CD4-positive, alpha-beta T cell treated with Interleukin-15 for 4 hours (primary cell): ENCODE measurements at regions not wholly inside any gene's neighbourhood (a gene's known extent, or its start where the extent isn't known, plus 50 kb on each side); places are given as distances from the start of the nearest gene placed in this dataset.
"Not testable (repeated sequence)": the region's sequence is repeated elsewhere in the genome, so short reads cannot be mapped to it uniquely, and the experiment has no call there.

Experiments
- DNase-seq: peaks from one replicate; pipeline ENCODE4 v3.0.0-alpha.2; 2020; ENCODE audit warnings: low spot score

DNA sequence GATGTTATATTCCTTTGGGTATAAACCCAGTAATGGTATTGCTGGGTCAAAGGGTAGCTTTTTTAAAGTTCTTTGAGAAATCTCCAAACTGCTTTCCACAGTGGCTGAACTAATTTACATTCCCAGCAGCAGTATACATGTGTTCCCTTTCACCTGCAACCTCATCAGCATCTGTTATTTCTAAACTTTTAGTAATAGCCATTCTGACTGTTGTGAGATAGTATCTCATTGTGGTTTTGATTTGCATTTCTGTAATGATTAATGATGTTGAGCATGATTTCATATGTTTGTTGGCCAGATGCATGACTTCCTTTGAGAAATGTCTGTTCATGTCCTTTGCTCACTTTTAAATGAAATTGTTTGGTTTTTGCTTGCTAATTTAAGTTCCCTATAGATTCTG is 553.1 kb downstream of the SLCO4C1 start:
- not testable (repeated sequence) for DNase-seq

DNA sequence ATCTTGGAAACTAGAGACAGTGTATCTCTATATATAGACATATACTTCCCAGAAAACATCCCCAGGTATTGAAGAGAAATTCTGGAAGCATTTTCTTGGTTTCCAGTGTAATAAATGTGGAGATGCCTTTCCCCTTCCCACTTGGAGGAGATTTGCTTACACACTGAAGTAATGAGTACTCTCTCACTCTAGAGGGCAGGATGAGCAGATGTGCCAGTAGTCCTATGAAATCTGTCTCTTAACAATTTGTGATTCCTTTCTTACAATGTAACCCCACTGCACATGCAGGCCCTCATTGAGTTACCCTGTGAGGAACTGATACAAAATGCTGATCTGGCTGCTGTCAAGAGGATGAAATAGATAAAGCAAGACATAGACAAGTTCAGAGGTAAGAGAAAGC is 567.2 kb downstream of the SLCO4C1 start:
- no peak for DNase-seq

DNA sequence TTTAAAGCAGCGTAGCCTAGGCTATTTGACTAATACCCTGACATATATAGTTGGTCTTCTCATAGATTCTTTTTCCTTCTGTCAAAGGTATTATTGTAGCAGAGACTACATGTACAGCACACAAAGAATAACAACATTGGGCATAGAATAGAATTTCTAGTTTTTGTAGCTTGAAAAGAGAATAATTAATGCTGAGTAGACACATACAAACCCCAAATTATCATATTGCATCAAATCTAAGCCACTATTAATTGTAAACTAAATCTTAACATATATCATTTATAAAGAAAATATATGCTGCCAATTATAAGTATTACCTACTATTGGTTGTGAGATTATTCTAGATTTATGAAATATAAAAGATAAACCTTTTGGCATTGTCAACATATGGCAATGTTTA is 574.5 kb downstream of the SLCO4C1 start:
- DNase-seq = no peak

DNA sequence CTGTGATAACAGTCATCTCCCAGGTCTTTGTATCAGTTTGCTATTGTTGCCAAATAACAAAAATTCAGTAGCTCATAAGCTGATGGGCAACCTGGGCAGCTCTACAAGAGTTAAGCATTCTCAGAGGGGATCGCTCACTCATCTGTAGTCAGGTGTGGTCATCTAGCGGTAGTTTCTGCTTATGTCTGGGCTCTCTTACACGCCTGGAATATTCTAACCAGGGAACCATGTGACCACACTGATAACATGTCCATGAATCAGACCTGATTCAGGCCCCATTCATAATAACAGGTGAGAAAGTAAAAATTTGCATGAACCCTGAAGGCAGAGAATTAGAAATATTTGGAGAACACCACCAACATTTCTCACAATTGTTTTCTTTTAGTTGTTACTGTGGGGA is 576.1 kb downstream of the SLCO4C1 start:
- DNase-seq = no peak

DNA sequence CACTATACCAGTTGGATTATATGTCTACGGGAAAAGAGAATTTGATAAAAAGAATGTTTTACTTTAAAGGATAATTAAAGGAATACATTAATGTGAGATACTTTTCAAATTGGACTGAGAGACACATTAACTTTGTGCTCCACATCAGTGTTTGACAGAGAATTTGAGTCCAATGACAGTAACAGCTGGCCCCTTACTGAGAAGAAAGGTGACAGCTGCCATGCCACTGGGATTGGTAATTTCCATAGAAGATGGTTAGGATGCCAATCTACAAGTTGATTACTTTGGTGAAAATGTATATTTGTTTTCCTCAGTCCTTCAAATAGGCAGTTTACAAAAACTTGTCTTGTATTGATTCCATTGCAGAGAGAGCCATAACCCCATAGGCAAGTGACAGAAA is 578.4 kb downstream of the SLCO4C1 start:
- no peak for DNase-seq

DNA sequence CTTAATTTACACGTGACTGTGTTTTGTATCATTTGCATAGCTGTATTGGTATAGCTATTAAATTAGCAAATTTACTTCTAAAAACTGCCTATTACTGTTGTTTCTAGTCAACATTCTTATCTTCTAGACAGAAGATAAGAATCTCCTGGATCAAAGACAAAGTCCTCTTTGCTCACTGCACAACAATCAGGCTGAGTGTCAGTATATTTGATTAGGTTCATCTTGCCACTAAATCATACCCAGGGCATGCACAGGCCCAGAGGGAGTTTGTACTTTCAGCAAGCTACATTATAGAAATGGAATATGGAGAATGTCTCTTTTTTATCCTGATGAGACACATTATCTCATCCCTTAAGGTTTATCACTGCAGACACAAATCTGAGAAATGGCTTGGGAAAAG is 579.1 kb downstream of the SLCO4C1 start:
- no peak for DNase-seq

DNA sequence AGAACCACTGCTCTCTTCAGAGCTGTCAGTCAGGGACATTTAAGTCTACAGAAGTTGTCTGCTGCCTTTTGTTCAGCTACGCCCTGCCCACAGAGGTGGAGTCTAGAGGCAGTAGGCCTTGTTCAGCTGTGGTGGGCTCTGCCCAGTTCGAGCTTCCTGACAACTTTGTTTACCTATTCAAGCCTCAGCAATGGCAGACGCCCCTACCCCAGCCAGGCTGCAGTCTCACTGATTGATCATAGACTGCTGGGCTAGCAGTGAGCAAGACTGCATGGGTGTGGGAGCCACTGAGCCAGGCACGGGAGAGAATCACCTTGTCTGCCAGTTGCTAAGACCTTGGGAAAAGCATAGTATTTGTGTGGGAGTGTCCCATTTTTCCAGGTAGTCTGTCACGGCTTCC is 580.3 kb downstream of the SLCO4C1 start:
- not testable (repeated sequence) for DNase-seq

DNA sequence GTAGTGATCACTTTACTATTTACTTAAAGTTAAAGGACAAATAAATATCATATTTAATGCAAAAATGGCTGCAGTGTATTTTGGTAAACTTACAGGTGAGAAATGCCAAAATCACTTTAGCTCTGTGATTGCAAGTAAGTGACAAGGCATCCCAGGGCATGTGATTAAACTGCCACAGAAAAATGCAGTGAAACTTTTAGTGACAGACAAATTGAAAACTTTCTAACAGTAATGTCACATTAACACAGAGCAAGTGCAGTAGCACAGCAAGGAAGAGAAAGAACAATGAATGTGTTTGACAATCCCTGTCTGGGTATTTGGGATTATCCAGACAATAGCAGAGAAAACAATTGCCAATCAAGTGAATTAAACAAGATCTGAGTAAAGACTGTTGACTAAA is 606.8 kb downstream of the SLCO4C1 start:
- DNase-seq = no peak

DNA sequence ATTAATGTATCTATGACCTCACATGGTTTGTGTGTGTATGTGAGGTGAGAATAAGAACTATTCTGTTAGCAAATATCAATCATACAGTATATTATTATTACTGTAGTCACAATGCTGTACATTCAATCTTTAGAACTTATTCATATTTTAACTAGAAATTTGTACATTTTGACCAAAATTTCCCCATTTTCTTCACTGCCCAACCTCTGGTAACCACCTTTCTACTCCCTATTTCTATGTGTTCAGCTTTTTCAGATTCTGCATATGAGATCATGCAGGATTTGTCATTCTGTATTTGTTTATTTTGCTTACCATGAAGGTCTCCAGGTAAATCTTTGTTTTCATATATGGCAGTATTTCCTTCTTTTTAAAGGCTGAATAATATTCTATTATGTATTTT is 607.9 kb downstream of the SLCO4C1 start:
- DNase-seq = no peak

DNA sequence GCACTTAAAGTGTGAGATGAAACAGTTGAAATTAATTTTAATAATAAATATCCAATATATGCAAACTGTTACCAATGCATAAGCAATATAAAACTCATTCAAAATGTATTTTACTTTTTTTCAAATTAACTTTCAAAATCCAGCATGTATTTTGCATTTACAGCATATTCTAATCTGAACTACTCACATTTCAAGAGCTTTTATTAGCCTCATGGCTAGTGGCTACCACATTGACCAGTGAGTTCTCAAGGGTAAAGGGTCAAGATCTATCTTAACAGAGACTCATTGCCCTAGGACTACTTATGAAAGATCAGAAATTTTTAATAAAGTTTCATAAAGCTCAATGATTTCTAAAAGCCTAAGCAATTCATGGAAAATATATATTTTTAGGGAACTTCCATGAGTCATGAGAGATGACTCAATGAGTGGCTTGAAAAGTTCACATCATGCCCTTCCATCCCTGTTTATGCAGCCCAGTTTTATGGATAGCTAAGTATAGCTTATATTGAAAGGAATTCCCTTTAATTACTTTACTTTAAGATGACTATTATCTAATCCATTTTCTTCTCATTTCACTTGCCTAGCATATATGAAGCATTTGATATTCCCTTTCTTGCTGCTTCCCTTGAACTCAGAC is 608.6 kb downstream of the SLCO4C1 start:
- DNase-seq = no peak

DNA sequence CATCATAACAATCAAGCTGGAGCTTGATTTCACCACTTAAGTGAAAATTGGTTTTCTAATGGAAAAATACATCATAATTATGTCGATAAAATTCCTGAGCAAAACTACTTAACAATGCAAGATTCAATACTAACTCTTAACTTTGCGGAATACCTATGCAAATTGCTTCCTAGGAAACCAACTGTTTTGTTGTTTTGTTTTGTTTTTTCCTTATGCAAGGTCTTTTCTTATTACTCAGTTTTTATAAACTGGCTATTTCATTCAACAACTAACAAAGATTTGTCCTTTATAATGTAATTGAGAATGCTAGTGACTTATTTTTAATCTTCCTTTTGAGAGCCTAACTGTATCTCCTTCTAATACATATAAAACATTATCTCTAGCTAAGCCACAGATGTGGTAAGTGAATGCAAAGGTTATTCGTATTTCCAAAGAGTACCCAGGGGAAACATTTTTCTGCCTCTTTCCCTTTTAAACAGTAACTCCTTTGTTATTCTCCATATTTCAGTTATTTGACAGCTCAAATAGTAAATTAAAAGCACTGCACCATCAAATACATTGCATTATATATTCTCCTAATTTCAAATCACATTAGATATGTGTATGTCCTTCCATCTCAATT is 609.4 kb downstream of the SLCO4C1 start:
- no peak for DNase-seq

DNA sequence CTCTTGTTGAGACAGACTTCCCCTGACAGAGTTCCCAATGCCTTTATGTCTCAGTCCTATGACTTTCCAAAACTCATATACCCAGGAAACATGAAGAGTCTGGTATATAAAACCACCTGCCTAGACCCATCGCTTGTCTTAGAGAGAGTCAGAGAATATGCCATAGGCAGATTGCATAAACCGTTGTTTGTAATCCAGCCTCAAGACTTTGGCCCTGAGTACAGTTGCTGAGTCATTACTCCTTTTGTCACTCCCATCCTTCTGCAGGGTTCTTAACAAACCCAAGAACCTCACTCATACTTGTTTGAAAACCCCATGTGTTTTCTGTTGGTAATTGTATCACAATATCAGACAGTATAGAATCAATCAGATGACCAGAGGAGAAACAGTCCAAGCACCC is 616.3 kb downstream of the SLCO4C1 start:
- DNase-seq = no peak

DNA sequence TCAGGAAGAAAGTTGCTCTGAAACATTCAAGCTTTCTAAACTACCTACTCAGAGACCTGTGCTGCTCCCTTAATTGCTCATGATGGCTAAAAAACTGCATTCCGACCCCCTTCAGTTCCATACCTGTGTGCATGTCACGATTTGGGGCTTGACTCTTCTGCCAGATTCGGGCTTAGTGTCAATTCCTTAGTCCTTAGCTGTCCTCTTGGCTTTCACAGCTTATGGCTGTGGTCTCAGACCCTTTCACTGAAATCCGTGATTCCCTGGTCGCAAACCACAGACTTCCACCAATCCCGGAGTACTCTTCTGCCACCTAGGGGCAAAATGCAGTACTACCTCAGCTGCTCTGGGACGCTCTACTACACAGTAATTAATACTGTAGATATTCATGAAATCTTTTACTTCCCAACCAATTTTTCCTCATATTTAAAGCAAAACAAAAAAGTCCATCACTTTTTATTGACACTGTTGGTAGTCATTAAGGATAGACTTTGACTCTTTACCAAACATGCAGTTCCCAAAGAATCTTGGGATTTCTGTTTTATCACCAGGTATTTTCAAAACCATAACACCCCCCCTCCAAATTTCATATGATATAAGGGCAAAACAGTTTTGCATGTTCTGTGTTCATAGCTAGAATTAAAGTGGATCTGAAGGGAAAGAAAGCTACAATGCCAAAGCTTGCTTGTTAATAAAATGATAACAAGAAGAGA is 617.4 kb downstream of the SLCO4C1 start:
- peak; percentile 35 for DNase-seq

DNA sequence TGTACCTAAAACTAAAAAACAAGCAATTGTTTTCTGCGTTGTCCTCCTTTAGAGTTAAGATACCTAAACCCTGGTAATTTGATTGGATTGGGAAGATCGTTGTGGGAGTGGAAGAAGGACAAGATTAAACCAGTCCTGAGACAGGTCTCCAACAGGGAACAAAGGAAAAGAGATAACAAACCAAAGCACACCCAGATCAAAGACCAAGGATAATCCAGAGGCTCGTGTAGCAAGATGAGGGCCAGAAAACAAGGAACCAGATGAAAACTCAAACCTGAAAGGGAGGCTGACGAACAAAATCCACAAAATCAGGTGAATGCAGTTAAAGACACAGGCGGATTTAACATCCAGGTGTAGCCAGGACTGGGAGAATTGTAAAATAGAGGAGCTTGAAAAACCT is 618.1 kb downstream of the SLCO4C1 start:
- DNase-seq = no peak

DNA sequence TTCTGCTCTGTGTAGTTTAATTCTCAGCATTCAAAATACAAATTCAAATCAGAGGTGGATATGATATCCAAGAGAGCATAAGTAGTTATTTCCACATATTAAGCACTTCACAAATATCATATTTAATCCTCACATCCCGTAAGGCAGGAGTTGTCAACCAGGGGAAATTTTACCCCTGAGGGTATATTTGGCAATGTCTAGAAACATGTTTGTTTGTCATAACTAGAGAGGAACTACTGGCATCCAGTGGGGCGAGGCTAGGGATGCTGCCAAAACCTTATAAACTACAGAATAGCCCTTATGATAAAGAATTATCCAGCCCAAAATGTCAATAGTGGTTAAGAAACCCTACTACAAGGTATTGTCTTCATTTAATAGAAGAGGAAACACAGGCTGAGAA is 619.4 kb downstream of the SLCO4C1 start:
- no peak for DNase-seq

DNA sequence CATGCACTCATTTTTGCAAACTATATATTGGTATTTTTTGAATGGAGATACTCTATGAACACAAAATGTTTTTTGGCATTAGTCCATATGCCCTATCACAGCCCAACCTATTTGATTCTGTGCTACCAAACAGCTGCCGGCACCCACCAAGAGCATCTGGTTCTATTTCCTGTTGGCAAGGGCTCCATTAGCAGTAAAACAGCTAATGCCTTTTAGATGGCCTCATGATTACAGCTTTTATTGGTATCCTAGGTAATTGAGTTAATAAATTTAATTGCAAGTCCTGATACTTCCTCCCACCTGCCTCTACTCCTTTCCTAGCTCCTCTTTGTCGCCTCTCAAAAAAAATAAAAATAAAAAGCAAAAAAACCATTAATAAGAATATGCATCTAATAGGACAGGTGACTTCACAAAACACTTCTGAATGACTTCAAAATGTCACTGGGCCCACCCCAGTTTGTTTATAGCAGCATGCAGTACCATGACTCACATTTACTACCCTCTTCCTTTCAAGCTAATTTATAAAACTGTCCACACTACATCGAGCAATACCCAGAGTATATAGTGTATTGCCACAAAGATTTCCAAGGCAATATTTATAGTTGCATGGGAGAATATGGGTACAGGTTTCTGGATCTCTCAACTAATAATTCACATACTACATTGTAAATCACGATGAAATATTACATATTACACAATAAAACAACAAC is 620.4 kb downstream of the SLCO4C1 start:
- DNase-seq = no peak

DNA sequence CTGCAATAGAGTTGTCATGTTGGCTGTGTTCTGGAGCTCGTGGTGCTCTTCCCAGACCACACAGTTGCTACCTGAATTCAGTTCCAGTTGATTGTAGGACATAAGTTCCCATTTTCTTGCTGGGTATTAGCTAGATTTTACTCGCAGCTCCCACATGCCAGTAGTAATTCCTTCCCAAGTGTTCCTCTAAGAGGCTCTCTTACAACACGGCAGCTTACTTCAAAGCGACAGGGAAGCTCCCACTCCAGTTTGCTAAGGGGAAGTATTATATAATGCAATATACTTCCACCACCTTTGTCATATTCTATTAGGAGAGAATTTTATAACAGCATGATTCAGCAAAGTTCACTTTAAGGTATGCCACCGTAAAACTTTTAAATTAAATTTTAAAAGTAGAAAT is 623.0 kb downstream of the SLCO4C1 start:
- no peak for DNase-seq

DNA sequence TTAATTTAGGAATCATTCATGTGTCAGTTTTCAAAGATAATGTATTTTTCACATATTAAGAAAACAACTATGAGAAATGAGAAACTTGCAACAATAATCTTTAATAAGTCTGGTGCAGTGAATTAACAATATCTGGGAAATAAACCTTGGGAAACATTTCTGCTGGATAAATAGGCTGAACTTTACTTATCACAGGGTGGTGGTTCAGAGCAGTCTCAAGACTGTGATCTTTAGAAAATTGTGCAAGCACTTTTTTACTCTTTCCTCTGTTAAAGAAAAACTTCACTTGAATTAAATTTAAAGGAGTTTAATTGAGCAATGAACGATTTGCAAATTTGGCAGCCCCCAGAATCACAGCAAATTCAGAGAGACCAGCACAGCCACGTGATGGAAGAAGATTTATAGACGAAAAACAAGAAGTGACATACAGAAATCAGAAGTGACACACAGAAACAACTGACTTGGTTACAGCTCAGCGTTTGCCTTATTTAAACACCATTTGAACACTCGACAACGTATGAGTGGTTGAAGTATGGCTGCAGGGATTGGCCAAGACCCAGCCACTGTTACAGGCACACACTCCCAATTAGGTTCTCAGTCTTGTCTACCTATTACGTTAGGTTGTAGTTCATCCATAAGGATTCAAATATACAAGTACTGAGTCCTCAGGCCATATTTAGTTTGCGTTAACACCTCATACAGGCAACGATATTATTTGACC is 631.9 kb downstream of the SLCO4C1 start:
- DNase-seq = no peak

DNA sequence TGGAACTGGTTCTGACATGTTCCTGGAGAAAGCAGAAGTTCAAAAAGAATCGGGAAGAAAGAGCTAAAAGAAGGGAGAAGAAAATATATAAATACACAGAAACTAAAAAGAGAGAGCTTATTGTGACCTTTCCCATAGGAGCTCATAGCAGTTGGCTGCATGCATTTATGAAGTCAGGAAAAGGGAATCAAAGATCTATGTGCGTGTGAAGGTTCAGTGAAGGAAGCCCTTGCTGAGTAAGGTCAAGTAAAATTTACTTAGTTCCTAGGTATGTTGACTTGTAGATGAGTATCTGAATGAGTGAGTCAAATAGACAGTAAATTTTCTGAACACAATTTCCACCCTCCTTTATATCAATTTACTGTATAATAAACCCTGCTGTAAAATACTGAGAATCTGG is 632.5 kb downstream of the SLCO4C1 start:
- no peak for DNase-seq

DNA sequence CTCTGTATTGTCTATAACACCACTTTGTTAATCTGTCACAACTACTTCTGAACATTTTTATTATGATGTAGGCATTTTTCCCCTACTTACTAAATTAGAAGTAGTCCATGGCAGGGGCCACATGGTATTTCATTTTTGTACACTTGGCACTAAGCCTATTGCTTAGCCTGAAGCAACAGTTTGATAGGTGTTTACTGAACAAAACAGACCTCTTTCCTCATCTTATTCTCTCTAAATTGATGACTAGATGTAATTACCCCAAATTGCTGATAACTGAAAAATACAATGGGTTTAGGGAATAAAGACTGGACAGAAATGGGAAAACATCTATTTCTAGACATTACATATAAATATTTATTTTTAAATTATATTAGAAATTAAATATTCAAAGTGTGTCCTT is 633.8 kb downstream of the SLCO4C1 start:
- DNase-seq = no peak

DNA sequence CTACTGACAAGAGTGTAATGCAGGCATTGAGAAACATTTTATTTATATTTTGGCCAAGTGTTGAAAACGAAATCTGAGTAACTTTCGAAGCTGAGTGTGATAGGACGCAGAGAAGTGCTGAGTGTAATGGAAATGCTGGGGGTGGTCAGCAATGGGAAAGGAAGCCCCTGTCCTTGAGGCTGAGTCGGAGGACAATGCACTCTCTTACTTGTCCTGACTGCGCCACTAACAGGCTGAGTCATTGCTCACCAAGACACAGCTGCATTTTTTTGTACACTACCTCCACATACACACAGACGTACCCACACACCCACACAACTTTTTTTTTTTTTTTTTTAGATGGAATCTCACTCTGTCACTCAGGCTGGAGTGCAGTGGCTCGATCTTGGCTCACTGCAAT is 637.7 kb downstream of the SLCO4C1 start:
- DNase-seq = no peak

DNA sequence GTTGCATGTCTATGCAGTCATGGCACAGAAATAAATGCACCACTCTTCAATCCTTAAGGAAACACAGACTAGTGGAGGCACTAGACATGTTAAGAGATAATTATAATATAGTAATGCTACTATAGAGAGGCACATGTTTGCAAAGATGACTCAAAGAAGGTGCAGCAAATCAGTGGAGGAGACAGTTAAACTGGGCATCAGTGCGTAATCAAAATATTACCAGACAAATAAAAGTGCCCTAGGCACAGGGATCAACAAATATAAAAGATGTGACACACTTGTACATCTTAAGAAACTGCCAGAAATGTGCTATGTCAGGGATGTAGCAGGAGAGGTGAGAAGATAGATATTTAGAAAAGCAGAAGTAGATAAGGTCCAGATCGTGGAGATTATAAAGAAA is 642.1 kb downstream of the SLCO4C1 start:
- DNase-seq = no peak
